ENCODE measurements at regions not wholly inside any gene's neighbourhood (a gene's known extent, or its start where the extent isn't known, plus 50 kb on each side); places are given as distances from the start of the nearest gene placed in this dataset.

- Histone ChIP-seq H2BK120ac (replicated peaks; ENCODE audit: low read depth, low read length) (no peak overlapping the region), H3K4me2 (ENCODE audit: insufficient read depth in 1 of 2, low read depth in 2 of 2, low read length in 2 of 2) (no peak overlapping the region), H4K20me1 (replicated peaks in 1 of 2; ENCODE audit: control insufficient read depth in 1 of 2, insufficient read depth in 2 of 2, low read length in 2 of 2) (no peaks in the 10 kb centered on the region), H2BK20ac (ENCODE audit: low read length) (no peak overlapping the region), H3K9ac (replicated peaks in 1 of 4; ENCODE audit: extremely low read depth in 1 of 4, low read depth in 3 of 4, low read length in 3 of 4) (no peak overlapping the region), H3K27ac (ENCODE audit: low read depth, low read length) (no peak overlapping the region), H3K14ac (ENCODE audit: insufficient read length) (no peak overlapping the region), H3K36me3 (ENCODE audit: control insufficient read depth in 2 of 4, insufficient read depth in 4 of 4, low read length in 3 of 4) (no peaks in the 10 kb centered on the region), H3K56ac (replicated peaks; ENCODE audit: insufficient read length, low read depth, low read length) (no peak overlapping the region), H3K9me3 (ENCODE audit: insufficient read depth in 2 of 2, low read depth in 1 of 2, low read length in 1 of 2) (no peaks in the 10 kb centered on the region; a peak in 1 of 4 replicates), H3K4me1 (replicated peaks in 1 of 4; ENCODE audit: control insufficient read depth in 3 of 4, insufficient read depth in 4 of 4, low read length in 3 of 4) (no peaks in the 10 kb centered on the region; a peak in 1 of 7 replicates), H4K5ac (ENCODE audit: insufficient read length, low read depth, low read length) (no peak overlapping the region), H2BK15ac (ENCODE audit: low read length) (no peak overlapping the region), H3K79me1 (ENCODE audit: low read depth, low read length) (no peaks in the 10 kb centered on the region), H3K18ac (ENCODE audit: extremely low read depth, low read length) (no peak overlapping the region), H3K79me2 (ENCODE audit: control insufficient read depth in 1 of 2, insufficient read depth in 2 of 2, low read length in 2 of 2) (no peaks in the 10 kb centered on the region), H2AK5ac (ENCODE audit: low read depth, low read length) (no peak overlapping the region), H3K4me3 (ENCODE audit: extremely low read depth in 1 of 4, insufficient read depth in 2 of 4, low read depth in 3 of 4, low read length in 4 of 4) (no peak overlapping the region), H4K91ac (replicated peaks; ENCODE audit: insufficient read length, low read length) (no peak overlapping the region), H3K4ac (replicated peaks; ENCODE audit: insufficient read length, low read depth, low read length) (no peak overlapping the region), H3K27me3 (replicated peaks in 1 of 4; ENCODE audit: control insufficient read depth in 3 of 4, extremely low read depth in 1 of 4, insufficient read depth in 3 of 4, low read length in 3 of 4) (no peaks in the 10 kb centered on the region), H3K23me2 (ENCODE audit: low read depth, low read length) (peaks cover 5% of the 10 kb centered on the region; the same call in 1 of the 2 replicates), H2AFZ (ENCODE audit: low read length) (no peak overlapping the region), H2BK12ac (ENCODE audit: low read depth, low read length) (no peak overlapping the region), H2BK5ac (ENCODE audit: low read depth, low read length) (no peak overlapping the region), H3K23ac (ENCODE audit: insufficient read length) (no peak overlapping the region), H4K8ac (ENCODE audit: extremely low read depth, insufficient read depth, low read length) (no peak overlapping the region)
- ChIA-PET POLR2A (ENCODE audit: partially characterized antibody) (no interaction called here), CTCF (ENCODE audit: partially characterized antibody) (no interaction called here)
- FAIRE-seq (no peak), DNase-seq (ENCODE audit: low read depth in 1 of 2, low spot score in 2 of 2) (no peak)
- TF ChIP-seq POU5F1 (IDR thresholded peaks at IDR 0.05; ENCODE audit: low read depth, low read length) (no peak), EGR1 (IDR thresholded peaks at IDR 0.05; ENCODE audit: borderline replicate concordance, low read depth, low read length) (no peak), CEBPB (IDR thresholded peaks at IDR 0.05; ENCODE audit: low read depth, low read length) (no peak), ATF2 (IDR thresholded peaks at IDR 0.05; ENCODE audit: low read length) (no peak), FOSL1 (IDR thresholded peaks at IDR 0.05; ENCODE audit: insufficient read depth, low read depth, low read length) (no peak), NRF1 (IDR thresholded peaks at IDR 0.05; ENCODE audit: low read depth, low read length) (no peak), RAD21 (IDR thresholded peaks at IDR 0.05 in 1 of 2, conservative IDR thresholded peaks at IDR 0.05 in 1 of 2; ENCODE audit: low read depth in 2 of 2, low read length in 2 of 2) (no peak), POLR2A (IDR thresholded peaks at IDR 0.05; ENCODE audit: control extremely low read depth in 1 of 2, low read depth in 2 of 2, low read length in 2 of 2) (no peak), USF2 (IDR thresholded peaks at IDR 0.05; ENCODE audit: low read length) (no peak), BACH1 (IDR thresholded peaks at IDR 0.05; ENCODE audit: low read length) (no peak), KDM1A (IDR thresholded peaks at IDR 0.05; ENCODE audit: borderline replicate concordance, low read length) (no peak), HDAC6 (IDR thresholded peaks at IDR 0.05; ENCODE audit: low read depth, low read length) (no peak), TEAD4 (IDR thresholded peaks at IDR 0.05; ENCODE audit: low read depth, low read length) (no peak), CREB1 (IDR thresholded peaks at IDR 0.05) (no peak), POLR2AphosphoS5 (IDR thresholded peaks at IDR 0.05; ENCODE audit: low read depth, low read length) (no peak)
Observed at GRCh38 chr13:104784891-104785290, 1718.7 kb upstream of the SLC10A2 start.
